G401 (cell line): ENCODE measurements at regions not wholly inside any gene's neighbourhood (a gene's known extent, or its start where the extent isn't known, plus 50 kb on each side); places are given as distances from the start of the nearest gene placed in this dataset.
A peak's percentile ranks its signal among the peaks of the same experiment; 100 is the strongest.
"Not testable (repeated sequence)": the region's sequence is repeated elsewhere in the genome, so short reads cannot be mapped to it uniquely, and the experiment has no call there.

ENCODE experiments used
- DNase-seq: peaks from one replicate; pipeline ENCODE4 v3.0.0-alpha.2; 2015; ENCODE audit warnings: low spot score
- in situ Hi-C: cut with HindIII; loops from 2 replicates; pipeline ENCODE4 v1.10.0; 2016; ENCODE audit warnings: low sequenced_read_pairs, mixed read lengths

- DNase-seq = no peak
- in situ Hi-C loops = no loop called here
Measured at GRCh38 chr2:195003881-195004471, 653.0 kb upstream of the SLC39A10 start.

- DNase-seq = no peak
- in situ Hi-C loops = no loop called here
Measured at GRCh38 chr2:195001924-195002323, 655.1 kb upstream of the SLC39A10 start.

DNA sequence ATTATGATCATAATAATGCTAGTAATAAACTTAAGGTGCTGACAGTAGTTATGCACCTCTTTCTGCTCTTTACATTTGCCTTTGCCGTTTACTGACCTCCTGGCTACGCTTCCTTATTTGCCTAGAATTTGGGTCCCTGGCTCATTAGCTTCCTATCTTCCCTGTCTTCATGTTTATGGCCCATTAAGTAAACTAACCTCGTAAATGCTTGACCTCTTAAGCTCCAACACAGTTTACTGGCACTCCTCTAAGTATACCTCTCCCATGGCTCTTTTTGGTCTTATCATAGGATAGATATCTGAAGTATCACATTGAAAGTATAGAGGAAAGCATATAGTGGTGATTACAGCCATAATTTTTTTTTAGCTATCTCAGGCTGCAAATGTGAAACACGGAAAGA, 657.3 kb upstream of the SLC39A10 start:
- in situ Hi-C loops = no loop called here
- no peak for DNase-seq

DNA sequence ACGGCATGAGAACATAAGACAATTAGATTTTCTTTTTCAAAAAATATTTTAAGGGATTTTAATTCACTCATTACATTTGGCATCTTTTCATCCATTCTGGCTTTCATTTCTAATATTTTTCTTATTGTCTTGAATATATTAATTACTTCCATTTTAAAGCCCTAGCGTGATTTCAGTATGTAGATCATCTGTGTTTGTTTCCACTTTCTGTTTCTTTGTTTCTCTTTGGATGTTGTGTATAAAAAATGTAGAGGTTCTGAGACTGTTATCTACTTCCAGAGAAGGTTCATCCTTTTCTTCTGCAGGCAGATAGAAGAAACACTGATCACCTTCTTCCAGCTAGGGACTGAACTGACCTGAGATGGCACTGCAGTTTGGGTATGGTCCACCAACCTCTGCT, 664.4 kb upstream of the SLC39A10 start:
- in situ Hi-C loops = no loop called here
- DNase-seq = no peak

DNA sequence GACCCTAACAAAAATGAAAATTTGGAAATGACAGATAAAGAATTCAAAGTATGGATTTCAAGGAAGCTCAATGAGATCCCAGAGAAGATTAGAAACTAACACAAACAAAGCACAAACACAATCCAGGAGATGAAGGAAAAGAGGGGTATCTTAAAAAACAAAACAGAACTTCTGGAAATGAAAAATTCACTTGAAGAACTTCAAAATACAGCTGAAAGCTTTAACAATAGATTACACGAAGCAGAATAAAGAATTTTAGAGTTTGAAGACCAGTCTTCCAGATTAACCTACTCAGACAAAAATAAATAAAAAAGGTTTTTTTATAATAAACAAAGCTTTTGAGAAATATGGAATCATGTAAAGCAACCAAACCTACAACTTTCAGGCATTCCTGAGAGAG, 671.8 kb upstream of the SLC39A10 start:
- DNase-seq = no peak
- in situ Hi-C loops = no loop called here

DNA sequence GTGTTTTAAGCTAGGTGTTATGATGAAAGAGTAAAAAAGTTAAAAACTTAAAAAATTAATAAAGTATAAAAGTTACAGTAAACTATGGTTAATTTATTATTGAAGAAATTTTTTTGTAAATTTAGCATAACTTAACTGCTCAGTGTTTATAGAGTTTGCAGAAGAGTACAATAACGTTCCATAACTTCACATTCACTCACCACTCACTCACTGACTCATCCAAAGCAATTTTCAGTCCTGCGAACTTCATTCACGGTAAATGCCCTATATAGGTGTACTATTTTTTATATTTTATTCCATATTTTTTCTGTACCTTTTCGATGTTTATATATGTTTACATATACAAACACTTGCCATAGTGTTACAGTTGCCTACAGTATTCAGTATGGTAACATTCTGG, 694.8 kb upstream of the SLC39A10 start:
- in situ Hi-C loops = no loop called here
- no peak for DNase-seq

DNA sequence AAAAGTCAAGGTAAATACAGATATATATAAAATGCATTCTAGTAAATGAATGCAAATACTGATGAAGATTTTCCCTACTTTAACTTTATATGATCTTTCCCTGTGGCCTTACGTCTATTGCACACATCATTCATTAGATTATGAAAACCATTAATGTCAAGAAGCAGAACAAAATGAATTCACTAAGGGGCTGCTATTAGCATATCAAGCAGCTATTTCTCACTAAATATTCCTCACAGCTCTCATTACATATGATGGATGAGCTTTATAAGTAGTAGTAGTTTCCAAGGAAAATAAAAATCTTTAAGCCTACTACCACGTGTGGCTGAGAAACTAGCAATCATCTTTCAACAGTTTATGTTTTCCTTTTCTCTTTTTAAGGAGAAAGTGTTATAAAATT, 702.8 kb upstream of the SLC39A10 start:
- in situ Hi-C loops = no loop called here

DNA sequence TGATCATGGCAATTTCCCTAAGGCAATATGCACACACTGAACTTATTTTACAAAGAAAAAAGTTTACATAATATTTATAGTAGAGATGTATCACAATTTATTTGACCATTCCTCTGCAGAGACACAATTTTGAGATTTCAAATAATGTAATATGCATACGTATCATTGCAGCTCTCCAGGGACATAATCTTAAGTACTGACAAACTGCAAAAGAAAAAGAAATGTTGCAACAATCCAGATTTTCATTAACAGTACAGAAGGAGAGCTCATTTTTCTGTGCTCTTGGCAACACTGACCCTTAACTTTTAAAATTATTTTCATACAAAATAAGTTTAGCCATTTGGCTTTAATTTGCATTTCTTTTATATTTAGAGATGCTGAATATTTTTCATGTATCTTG, 710.2 kb upstream of the SLC39A10 start:
- in situ Hi-C loops = no loop called here
- no peak for DNase-seq

More for the DNA sequence above, 702.8 kb upstream of the SLC39A10 start:
- no peak for DNase-seq

DNA sequence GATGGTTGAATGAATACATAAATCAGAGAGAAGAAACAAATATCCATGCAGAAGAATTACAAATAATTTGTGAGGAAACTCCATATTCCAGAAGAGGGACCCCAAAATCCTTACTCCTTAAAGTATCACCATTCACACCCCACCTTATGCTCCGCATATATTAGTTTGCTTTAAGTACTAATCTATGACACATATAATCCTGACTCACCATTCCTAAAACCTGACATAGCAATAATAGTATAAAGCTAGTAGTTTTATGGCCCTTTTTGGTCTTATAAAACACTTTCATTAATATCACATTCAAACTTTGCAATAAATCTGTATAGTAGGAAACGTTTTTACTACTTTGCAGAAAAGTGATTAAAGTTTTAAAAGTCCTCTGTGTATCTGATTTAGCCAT, 719.0 kb upstream of the SLC39A10 start:
- no peak for DNase-seq
- in situ Hi-C loops = no loop called here

GRCh38 chr2:194927489-194927888, 729.5 kb upstream of the SLC39A10 start:
- in situ Hi-C loops = no loop called here
- DNase-seq = no peak

GRCh38 chr2:194926873-194927272, 730.2 kb upstream of the SLC39A10 start:
- DNase-seq = no peak
- in situ Hi-C loops = no loop called here

DNA sequence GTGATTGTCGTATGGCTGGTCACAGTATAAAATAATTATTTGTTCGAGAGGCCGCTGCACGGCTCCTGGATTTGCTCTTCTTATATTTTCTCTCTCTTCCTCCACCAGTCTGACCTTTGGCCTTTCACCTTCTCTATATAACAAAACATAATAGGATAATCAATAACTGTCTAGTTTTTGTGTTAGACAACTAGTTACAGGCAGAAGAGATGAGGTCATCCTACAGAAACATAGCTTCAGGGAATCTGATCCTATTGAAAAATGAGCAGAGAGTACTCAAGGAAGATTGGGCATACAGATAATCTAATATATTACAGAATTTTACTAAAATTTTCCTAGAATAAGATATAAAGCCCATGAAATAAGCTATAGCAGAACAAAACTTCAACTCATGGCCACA, 731.3 kb upstream of the SLC39A10 start:
- DNase-seq = no peak
- in situ Hi-C loops = no loop called here

DNA sequence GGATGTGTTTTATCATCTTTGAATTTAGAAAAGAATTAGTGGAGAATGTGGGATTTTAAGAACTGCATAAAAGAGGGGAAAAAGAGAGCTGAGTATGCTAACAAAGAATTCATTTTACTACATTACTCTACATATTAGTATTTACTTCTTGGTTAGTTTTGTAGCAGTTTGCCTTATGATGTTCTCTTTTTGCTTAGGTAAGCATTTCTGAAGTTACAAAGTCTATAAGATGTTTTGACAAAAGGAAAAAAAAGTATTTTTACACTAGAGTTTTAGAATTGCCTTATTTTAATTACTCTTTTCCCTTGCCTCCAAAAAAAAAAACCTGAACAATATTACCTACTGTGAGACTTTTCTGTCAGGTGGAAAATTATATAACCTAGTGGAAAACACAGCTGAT, 739.5 kb upstream of the SLC39A10 start:
- no peak for DNase-seq
- in situ Hi-C loops = no loop called here

GRCh38 chr2:194915485-194915884, 741.5 kb upstream of the SLC39A10 start:
- DNase-seq = no peak
- in situ Hi-C loops = no loop called here

DNA sequence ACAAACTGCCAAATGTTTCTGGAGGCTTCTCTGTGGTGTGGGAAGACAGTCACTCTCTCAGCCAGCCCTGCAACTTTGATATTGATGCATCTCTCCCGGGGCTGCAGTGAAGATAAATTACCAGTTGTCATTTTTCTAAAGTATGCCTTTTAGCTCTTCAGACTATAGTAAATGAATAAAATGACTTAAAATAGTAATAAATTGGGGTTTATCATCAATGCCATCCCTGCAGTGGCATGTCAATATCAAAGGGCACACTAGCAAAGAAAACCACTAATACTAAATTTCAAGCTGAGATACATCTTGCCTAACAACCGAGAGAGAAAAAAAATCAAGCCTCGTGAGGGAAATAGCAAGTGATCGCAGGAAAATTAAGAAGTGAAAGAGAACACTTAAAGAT, 749.5 kb upstream of the SLC39A10 start:
- DNase-seq = no peak

DNA sequence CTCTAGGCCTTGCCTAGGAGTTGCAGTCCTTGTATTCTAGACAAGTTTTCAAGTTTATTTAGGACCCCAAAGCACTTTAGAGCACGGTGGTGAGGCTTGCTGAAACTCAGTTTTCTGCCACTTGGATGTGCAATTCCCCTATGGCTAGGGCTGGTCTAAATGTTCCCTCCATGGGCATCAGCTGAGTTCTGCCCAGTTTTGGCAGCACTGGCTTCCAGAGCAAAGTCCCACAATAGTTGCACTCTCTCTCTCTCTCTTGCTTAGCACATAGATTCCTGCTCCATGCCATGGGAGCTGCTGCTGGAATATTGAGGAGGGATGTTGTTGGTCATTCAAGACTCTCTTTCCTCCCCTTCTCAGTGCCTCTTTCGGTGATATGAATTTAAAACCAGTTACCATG, 760.2 kb upstream of the SLC39A10 start:
- DNase-seq = no peak
- in situ Hi-C loops = no loop called here

More for the DNA sequence above, 749.5 kb upstream of the SLC39A10 start:
- in situ Hi-C loops = no loop called here

DNA sequence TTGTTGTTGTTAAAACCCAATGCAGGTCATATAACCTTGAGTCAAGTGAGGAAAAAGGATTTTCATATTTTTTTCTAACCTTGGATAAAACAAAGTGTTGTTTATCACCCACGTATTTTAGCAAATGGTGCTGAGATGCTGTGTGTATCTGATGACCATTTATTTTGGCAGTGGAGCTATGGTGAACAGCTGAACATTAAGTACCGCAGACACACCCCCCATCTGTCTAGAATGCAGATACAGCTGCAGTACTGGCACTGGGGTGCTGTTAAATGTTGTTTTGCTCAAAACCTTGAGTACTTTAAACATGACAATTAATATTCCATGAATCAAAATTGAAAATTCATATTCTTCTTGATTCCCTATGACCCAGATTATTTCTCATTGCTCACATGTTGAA, 773.3 kb upstream of the SLC39A10 start:
- no peak for DNase-seq
- in situ Hi-C loops = no loop called here

DNA sequence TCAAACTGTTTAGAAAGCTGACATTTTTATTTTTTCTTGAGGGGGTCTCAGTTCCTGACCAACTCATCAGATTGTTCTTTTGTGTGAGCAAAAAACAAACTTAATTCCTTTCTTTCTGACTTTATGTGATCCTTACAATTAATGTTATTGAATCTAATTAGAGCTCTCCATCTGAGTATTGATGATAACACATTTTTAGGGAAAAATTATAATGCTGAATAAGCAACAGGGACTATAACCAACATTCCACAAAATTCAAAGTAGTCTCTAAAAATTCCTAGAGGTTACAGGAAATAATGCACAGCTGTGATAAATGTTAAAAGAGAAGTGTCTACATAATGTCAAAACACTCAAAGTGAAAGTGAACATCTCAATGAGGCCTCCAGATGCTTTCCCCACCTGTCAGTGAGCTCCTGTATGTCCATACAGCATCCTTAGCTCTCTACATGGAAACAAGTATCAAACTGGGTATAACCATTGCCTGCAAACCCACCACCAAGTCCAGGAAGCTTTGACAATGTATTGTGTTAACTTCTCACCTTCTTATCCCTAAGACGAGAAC, 786.0 kb upstream of the SLC39A10 start:
- DNase-seq = no peak
- in situ Hi-C loops = no loop called here

DNA sequence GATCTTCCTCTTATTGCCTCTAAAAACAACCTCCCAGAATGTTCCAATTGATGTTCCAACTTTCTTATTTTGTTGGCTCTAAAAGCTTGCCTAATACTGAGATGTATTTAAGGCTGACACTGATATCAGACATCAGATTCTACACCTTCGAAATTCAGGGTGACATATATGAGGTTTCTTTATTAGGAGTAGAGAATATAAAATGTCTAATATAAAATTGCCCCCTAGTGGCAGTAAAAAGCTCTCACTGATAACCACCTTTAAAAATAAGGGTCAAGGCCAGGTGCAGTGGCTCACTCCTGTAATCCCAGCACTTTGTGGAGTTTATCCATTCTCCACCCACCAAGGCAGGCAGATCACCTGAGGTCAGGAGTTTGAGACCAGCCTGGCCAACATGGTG, 789.7 kb upstream of the SLC39A10 start:
- peak; percentile 42 for DNase-seq
- in situ Hi-C loops = no loop called here

DNA sequence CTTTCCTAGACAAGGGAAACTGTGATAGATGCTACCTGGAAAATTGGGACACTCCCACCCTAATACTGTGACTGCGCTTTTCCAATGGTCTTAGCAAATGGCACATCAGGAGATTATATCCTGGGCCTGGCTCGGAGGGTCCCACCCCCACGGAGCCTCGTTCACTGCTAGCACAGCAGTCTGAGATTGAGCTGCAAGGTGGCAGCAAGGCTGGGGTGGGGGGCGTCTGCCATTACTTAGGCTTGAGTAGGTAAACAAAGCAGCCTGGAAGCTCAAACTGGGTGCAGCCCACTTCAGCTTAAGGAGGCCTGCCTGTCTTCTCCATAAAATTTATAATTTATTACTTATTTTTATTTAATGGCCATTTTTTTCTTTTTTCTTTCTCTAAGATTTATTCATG, 802.1 kb upstream of the SLC39A10 start:
- DNase-seq = no peak
- in situ Hi-C loops = no loop called here

DNA sequence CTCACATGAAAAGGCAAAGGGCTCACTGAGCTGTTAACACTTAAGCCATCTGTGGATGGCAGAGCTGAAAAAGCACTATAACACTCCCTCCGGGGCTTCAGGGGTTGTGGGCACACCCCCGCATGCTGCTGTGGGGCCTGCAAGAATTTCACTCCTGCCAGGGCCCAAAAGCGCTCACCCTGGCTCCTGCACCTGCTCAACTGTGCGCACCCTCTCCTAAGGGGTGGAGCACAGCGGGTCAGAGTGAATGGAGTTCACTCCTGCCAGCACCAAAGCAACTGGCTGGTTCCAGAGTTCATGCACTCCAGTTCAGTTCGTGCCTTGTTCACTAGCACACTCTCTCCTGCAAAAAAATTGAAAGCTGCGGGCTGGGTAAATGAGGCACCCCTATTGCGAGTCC, 814.2 kb upstream of the SLC39A10 start:
- in situ Hi-C loops = no loop called here
- DNase-seq = no peak

DNA sequence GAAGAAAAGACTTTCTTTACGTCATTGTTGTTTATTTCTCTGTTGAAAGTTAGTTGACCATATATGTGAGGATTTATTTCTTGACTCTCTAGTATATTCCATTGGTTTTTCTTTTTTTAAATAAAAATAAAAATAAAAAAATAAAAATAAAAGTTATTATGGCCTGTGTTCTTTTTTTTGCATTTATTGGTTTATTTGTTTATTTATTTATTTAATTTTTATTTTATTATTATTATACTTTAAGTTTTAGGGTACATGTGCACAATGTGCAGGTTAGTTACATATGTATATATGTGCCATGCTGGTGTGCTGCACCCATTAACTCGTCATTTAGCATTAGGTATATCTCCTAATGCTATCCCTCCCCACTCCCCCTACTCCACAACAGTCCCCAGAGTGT, 822.7 kb upstream of the SLC39A10 start:
- in situ Hi-C loops = not testable (repeated sequence)

More for the DNA sequence above, 822.7 kb upstream of the SLC39A10 start:
- not testable (repeated sequence) for DNase-seq
